ENCODE measurements at regions not wholly inside any gene's neighbourhood (a gene's known extent, or its start where the extent isn't known, plus 50 kb on each side); places are given as distances from the start of the nearest gene placed in this dataset.

- no peak overlapping the region for H3K27ac Mint-ChIP-seq
- Histone ChIP-seq H2BK20ac (ENCODE audit: low read depth, low read length, poor library complexity, severe bottlenecking) (no peak overlapping the region), H3K9ac (ENCODE audit: extremely low read depth, insufficient read length, low read length) (no peak overlapping the region), H4K5ac (ENCODE audit: insufficient read length, low read depth, low read length) (no peak overlapping the region), H2BK120ac (ENCODE audit: low read depth, low read length, poor library complexity, severe bottlenecking) (no peak overlapping the region), H2BK5ac (ENCODE audit: insufficient read length, low read length) (no peak overlapping the region), H3K9me3 (ENCODE audit: control insufficient read depth, low read depth, low read length) (no peaks in the 10 kb centered on the region), H3K14ac (ENCODE audit: insufficient read depth, low read length) (no peak overlapping the region), H2BK15ac (ENCODE audit: low read depth, low read length) (no peak overlapping the region), H3K4ac (ENCODE audit: low read depth, low read length) (no peak overlapping the region), H3K27ac (ENCODE audit: insufficient read length, low read depth, low read length) (no peak overlapping the region), H4K20me1 (ENCODE audit: control insufficient read depth, insufficient read depth, insufficient read length) (no peaks in the 10 kb centered on the region), H3K79me2 (ENCODE audit: insufficient read depth, low read length) (no peaks in the 10 kb centered on the region), H3K23me2 (ENCODE audit: insufficient read length, low read depth, low read length, poor library complexity, severe bottlenecking) (no peaks in the 10 kb centered on the region), H4K91ac (ENCODE audit: insufficient read length, low read depth, low read length) (no peak overlapping the region), H2AFZ (ENCODE audit: low read length) (no peak overlapping the region), H3T11ph (ENCODE audit: low read length) (no peak overlapping the region), H3K4me1 (ENCODE audit: insufficient read depth, low read length) (no peaks in the 10 kb centered on the region), H3K23ac (ENCODE audit: insufficient read length, low read depth, low read length) (no peak overlapping the region), H3K4me2 (ENCODE audit: insufficient read depth, insufficient read length, low read length) (no peak overlapping the region), H3K79me1 (ENCODE audit: insufficient read depth, low read depth, low read length, poor library complexity, severe bottlenecking) (no peaks in the 10 kb centered on the region), H3K18ac (ENCODE audit: insufficient read length, low read depth, low read length) (no peak overlapping the region), H3K27me3 (ENCODE audit: insufficient read depth, low read length) (no peaks in the 10 kb centered on the region), H2AK5ac (ENCODE audit: insufficient read length, low read length) (no peak overlapping the region), H3K56ac (ENCODE audit: insufficient read length, low read depth, low read length) (no peak overlapping the region), H2BK12ac (ENCODE audit: insufficient read length, low read depth, low read length) (no peak overlapping the region), H4K8ac (replicated peaks; ENCODE audit: insufficient read length, low read depth, low read length) (no peak overlapping the region)
- no CpG with 5 or more reads among the region's 3 CpGs for WGBS (ENCODE audit: extremely low coverage, insufficient read length, low lambda C conversion rate)
- no peaks in the 10 kb centered on the region for H3K9me3 Mint-ChIP-seq
- no peak for DNase-seq
- TF ChIP-seq CTCF (conservative IDR thresholded peaks at IDR 0.05), result no peak
- no peaks in the 10 kb centered on the region; a peak in 1 of 7 replicates for H3K36me3 Mint-ChIP-seq (ENCODE audit: insufficient read depth in 1 of 3, low read depth in 3 of 3)
- no peaks in the 10 kb centered on the region for H3K27me3 Mint-ChIP-seq (ENCODE audit: low read depth)
- no peak overlapping the region for H3K4me3 Mint-ChIP-seq
- H3K4me1 Mint-ChIP-seq, result no peaks in the 10 kb centered on the region
Measured at GRCh38 chr5:162503796-162504195, 436.2 kb downstream of the GABRG2 start.
